Activated naive CD8-positive, alpha-beta T cell (primary cell): ENCODE measurements at regions not wholly inside any gene's neighbourhood (a gene's known extent, or its start where the extent isn't known, plus 50 kb on each side); places are given as distances from the start of the nearest gene placed in this dataset.

ENCODE experiments used
- H3K27ac Mint-ChIP-seq: one replicate; pipeline ENCODE4 v1.8.0; 2021; ENCODE audit warnings: mixed read lengths
- H3K27me3 Mint-ChIP-seq: one replicate; pipeline ENCODE4 v1.8.0; 2021; ENCODE audit warnings: mixed read lengths
- H3K36me3 Mint-ChIP-seq: one replicate; pipeline ENCODE4 v1.8.0; 2021; ENCODE audit warnings: mixed read lengths
- H3K4me1 Mint-ChIP-seq: one replicate; pipeline ENCODE4 v1.8.0; 2021; ENCODE audit warnings: low read depth, mixed read lengths
- H3K4me3 Mint-ChIP-seq: one replicate; pipeline ENCODE4 v1.8.0; 2021; ENCODE audit warnings: mild to moderate bottlenecking, mixed read lengths
- H3K9me3 Mint-ChIP-seq: one replicate; pipeline ENCODE4 v1.8.0; 2021; ENCODE audit warnings: low read depth, mixed read lengths

DNA sequence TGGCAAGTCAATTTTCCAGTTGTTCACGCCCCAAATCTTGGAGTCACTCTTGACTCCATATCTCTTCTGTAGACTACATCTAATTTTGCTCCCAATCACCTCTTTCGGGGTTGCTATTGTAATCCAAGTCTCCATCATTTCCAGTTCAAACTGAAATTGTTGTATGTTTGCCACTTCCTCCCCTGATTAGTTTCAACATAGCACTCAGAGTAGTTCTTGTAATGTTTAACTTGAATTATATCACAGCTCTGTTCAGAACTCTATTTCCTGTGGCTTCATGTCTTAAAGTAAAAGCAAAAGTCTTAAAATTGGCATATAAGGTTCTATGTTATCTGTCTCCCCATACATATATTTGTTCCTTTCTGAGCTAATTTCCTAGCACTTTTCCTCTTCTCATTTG is 348.5 kb upstream of the RIOK2 start:
- H3K4me3 Mint-ChIP-seq: no peak overlapping the region
- no peak overlapping the region for H3K27ac Mint-ChIP-seq
- H3K36me3 Mint-ChIP-seq: no peaks in the 10 kb centered on the region
- H3K9me3 Mint-ChIP-seq: no peaks in the 10 kb centered on the region
- peaks cover 2% of the 10 kb centered on the region for H3K4me1 Mint-ChIP-seq
- H3K27me3 Mint-ChIP-seq: no peaks in the 10 kb centered on the region

DNA sequence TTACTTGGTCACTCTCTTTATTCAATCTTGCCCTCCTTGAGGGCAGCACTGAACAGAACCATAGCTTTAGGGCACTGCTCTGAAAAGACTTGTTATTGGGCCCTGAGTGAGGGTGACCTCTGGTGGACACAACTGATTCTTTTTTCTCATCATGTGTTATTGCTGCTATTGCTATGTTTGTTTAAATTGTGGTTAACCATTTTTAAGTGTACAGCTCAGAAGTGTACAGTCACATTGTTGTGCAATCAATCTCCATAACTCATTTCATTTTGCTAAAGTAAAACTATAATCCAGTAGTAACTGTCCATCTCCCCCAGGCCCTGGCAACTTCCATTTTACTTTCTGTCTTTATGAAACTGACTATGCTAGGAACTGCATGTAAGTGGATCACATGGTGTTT is 351.1 kb upstream of the RIOK2 start:
- Mint-ChIP-seq H3K9me3 (no peaks in the 10 kb centered on the region), H3K4me3 (no peak overlapping the region), H3K27ac (no peak overlapping the region), H3K36me3 (no peaks in the 10 kb centered on the region), H3K4me1 (peaks cover 2% of the 10 kb centered on the region), H3K27me3 (no peaks in the 10 kb centered on the region)

- H3K4me3 Mint-ChIP-seq: no peak overlapping the region
- no peaks in the 10 kb centered on the region for H3K36me3 Mint-ChIP-seq
- no peaks in the 10 kb centered on the region for H3K9me3 Mint-ChIP-seq
- no peak overlapping the region for H3K27ac Mint-ChIP-seq
- peaks cover 2% of the 10 kb centered on the region for H3K4me1 Mint-ChIP-seq
- H3K27me3 Mint-ChIP-seq: no peaks in the 10 kb centered on the region
These were observed 353.6 kb upstream of the RIOK2 start for GRCh38 chr5:97536683-97537082.

DNA sequence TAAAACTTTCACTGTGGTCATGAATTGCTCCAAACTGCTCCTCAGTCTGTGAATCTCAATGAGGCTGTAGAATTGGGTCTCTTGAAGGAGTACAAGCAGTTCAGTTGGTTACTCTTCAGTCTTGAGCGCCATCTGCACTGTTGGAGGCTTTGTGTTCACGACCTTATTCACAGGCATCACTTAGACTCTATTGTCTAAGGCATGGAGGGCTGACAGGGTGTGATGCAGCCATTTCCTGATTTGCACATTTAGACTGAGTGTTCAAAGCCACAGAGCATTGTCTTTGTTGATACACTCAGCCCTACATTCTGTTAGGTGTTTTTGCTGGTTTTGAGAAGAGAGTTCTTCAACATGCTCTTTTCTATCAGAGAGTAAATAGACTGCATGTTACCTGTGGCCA is 355.9 kb upstream of the RIOK2 start:
- H3K9me3 Mint-ChIP-seq: no peaks in the 10 kb centered on the region
- H3K36me3 Mint-ChIP-seq: no peaks in the 10 kb centered on the region
- H3K27ac Mint-ChIP-seq: no peak overlapping the region
- peaks cover 2% of the 10 kb centered on the region for H3K4me1 Mint-ChIP-seq
- H3K27me3 Mint-ChIP-seq: no peaks in the 10 kb centered on the region
- no peak overlapping the region for H3K4me3 Mint-ChIP-seq

DNA sequence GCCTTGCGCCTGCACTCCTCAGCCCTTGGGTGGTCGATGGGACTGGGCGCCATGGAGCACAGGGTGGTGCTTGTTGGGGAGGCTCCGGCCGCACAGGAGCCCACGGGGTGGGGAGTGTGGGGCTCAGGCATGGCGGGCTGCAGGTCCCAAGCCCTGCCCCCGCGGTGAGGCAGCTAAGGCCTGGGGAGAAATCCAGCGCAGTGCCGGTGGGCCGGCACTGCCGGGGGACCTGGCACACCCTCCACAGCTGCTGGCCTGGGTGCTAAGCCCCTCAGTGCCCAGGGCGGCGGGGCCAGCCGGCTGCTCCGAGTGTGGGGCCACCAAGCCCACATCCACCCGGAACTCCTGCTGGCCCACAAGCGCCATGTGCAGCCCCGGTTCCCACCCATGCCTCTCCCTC is 358.8 kb upstream of the RIOK2 start:
- no peak overlapping the region for H3K4me3 Mint-ChIP-seq
- no peaks in the 10 kb centered on the region for H3K36me3 Mint-ChIP-seq
- no peak overlapping the region for H3K27ac Mint-ChIP-seq
- no peaks in the 10 kb centered on the region for H3K9me3 Mint-ChIP-seq
- H3K27me3 Mint-ChIP-seq: no peaks in the 10 kb centered on the region
- peaks cover 3% of the 10 kb centered on the region for H3K4me1 Mint-ChIP-seq

DNA sequence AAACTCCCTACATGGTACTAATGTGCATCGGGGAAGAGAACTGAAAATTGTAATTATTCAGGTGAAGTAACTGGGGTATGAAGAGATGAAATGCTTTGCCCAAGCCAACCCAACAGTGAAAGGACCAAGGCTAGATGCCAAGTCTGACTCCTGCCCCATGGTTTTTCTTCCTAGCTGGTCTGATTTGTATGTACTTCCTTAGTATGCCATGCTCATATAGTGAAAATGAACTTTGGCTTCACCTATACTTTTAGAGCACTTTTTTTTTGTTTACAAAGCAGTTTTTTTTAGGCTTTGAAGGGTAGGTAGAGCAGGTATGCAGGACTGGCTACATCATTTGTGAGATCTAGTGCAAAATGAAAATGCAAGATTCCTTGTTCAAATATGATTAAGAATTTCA is 359.4 kb upstream of the RIOK2 start:
- Mint-ChIP-seq H3K36me3 (no peaks in the 10 kb centered on the region), H3K9me3 (no peaks in the 10 kb centered on the region), H3K4me1 (peaks cover 7% of the 10 kb centered on the region), H3K27me3 (no peaks in the 10 kb centered on the region), H3K27ac (no peak overlapping the region), H3K4me3 (no peak overlapping the region)

DNA sequence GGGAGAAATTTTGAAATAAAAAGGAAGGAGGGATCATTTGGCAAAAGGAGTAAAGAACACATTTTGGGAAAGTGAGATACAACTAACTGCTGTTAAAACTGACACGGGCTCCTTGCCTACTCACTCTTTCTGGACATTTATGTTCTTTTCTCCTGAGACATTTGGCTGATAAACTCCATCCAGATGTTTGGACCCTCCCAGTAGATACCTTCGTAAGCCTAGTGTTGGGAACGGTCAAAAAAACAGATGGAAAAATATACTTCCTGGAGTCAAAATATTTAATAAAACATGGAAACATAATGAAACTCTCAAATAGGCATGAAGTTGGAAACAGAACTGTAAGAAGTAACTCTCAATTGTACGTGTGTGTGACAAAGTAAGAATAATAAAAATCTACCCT is 360.1 kb upstream of the RIOK2 start:
- H3K9me3 Mint-ChIP-seq: no peaks in the 10 kb centered on the region
- H3K4me1 Mint-ChIP-seq: peaks cover 14% of the 10 kb centered on the region
- no peak overlapping the region for H3K4me3 Mint-ChIP-seq
- H3K36me3 Mint-ChIP-seq: no peaks in the 10 kb centered on the region
- no peaks in the 10 kb centered on the region for H3K27me3 Mint-ChIP-seq
- no peak overlapping the region for H3K27ac Mint-ChIP-seq

DNA sequence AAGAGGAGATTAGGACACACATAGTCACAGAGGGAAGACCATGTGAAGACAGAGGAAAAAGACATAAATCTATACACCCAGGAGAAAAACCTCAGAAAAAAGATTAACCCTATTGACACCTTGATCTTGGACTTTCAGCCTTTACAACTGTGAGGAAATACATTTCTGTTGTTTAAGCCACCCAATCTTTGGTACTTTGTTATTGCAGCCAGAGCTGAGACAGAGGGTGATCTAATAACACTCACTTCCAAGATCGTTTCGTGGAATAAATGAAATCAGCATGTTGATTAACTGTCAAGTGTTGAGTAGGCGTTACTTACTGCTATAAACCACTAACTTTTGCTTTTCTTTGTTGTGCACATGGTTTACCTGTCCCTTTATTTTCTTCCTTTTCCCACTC is 361.2 kb upstream of the RIOK2 start:
- H3K36me3 Mint-ChIP-seq: no peaks in the 10 kb centered on the region
- no peaks in the 10 kb centered on the region for H3K9me3 Mint-ChIP-seq
- peaks cover 22% of the 10 kb centered on the region for H3K4me1 Mint-ChIP-seq
- no peak overlapping the region for H3K27ac Mint-ChIP-seq
- H3K4me3 Mint-ChIP-seq: no peak overlapping the region
- H3K27me3 Mint-ChIP-seq: no peaks in the 10 kb centered on the region

GRCh38 chr5:97544678-97545077 is 361.6 kb upstream of the RIOK2 start:
- no peaks in the 10 kb centered on the region for H3K36me3 Mint-ChIP-seq
- peaks cover 22% of the 10 kb centered on the region for H3K4me1 Mint-ChIP-seq
- no peak overlapping the region for H3K4me3 Mint-ChIP-seq
- no peaks in the 10 kb centered on the region for H3K9me3 Mint-ChIP-seq
- H3K27me3 Mint-ChIP-seq: no peaks in the 10 kb centered on the region
- H3K27ac Mint-ChIP-seq: no peak overlapping the region

GRCh38 chr5:97545446-97545845 is 362.4 kb upstream of the RIOK2 start:
- H3K9me3 Mint-ChIP-seq: no peaks in the 10 kb centered on the region
- no peaks in the 10 kb centered on the region for H3K27me3 Mint-ChIP-seq
- no peak overlapping the region for H3K27ac Mint-ChIP-seq
- H3K4me1 Mint-ChIP-seq: peaks cover 29% of the 10 kb centered on the region
- no peaks in the 10 kb centered on the region for H3K36me3 Mint-ChIP-seq
- H3K4me3 Mint-ChIP-seq: no peak overlapping the region

GRCh38 chr5:97545886-97546535 is 363.0 kb upstream of the RIOK2 start:
- Mint-ChIP-seq H3K27me3 (no peaks in the 10 kb centered on the region), H3K4me3 (no peak overlapping the region), H3K4me1 (peaks cover 35% of the 10 kb centered on the region), H3K36me3 (no peaks in the 10 kb centered on the region), H3K9me3 (no peaks in the 10 kb centered on the region), H3K27ac (no peak overlapping the region)

GRCh38 chr5:97547430-97547829 is 364.4 kb upstream of the RIOK2 start:
- no peaks in the 10 kb centered on the region for H3K27me3 Mint-ChIP-seq
- peak overlapping the region; percentile 46 for H3K27ac Mint-ChIP-seq
- H3K36me3 Mint-ChIP-seq: no peaks in the 10 kb centered on the region
- no peaks in the 10 kb centered on the region for H3K9me3 Mint-ChIP-seq
- peaks cover 35% of the 10 kb centered on the region for H3K4me1 Mint-ChIP-seq
- H3K4me3 Mint-ChIP-seq: peak overlapping the region; percentile 32

- H3K27ac Mint-ChIP-seq: peak overlapping the region; percentile 46
- H3K4me3 Mint-ChIP-seq: peak overlapping the region; percentile 32
- no peaks in the 10 kb centered on the region for H3K36me3 Mint-ChIP-seq
- H3K4me1 Mint-ChIP-seq: peaks cover 35% of the 10 kb centered on the region
- no peaks in the 10 kb centered on the region for H3K27me3 Mint-ChIP-seq
- H3K9me3 Mint-ChIP-seq: no peaks in the 10 kb centered on the region
These were observed 365.1 kb upstream of the RIOK2 start for GRCh38 chr5:97547999-97548738.

- Mint-ChIP-seq H3K36me3 (no peaks in the 10 kb centered on the region), H3K4me3 (peak overlapping the region; percentile 4), H3K27me3 (no peaks in the 10 kb centered on the region), H3K4me1 (peaks cover 35% of the 10 kb centered on the region), H3K9me3 (no peaks in the 10 kb centered on the region), H3K27ac (peak overlapping the region; percentile 22)
These were observed 365.7 kb upstream of the RIOK2 start for GRCh38 chr5:97548739-97549080.

DNA sequence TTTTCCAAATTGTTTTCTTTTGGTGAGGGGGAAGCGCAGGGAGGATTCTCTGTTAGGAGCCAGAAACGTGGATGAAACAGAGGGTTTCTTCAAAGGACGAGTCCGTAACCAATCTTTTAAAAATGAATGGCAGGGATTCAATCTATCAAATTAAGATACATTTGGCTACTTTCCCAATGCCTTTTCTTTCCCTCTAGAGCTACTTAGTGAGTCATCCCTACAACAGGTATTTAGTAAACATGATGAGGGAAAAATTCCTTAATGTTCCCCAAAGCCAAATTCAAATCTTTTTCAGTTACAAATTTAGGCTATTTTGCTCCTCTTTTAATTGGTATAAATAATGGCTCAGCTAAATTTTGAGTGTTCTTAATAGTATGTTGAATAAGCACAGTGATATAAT is 366.4 kb upstream of the RIOK2 start:
- Mint-ChIP-seq H3K27me3 (no peaks in the 10 kb centered on the region), H3K4me1 (peaks cover 35% of the 10 kb centered on the region), H3K4me3 (no peak overlapping the region), H3K36me3 (no peaks in the 10 kb centered on the region), H3K27ac (no peak overlapping the region), H3K9me3 (no peaks in the 10 kb centered on the region)

GRCh38 chr5:97550164-97550563 is 367.1 kb upstream of the RIOK2 start:
- Mint-ChIP-seq H3K4me1 (peaks cover 32% of the 10 kb centered on the region), H3K36me3 (no peaks in the 10 kb centered on the region), H3K4me3 (no peak overlapping the region), H3K27ac (no peak overlapping the region), H3K9me3 (no peaks in the 10 kb centered on the region), H3K27me3 (no peaks in the 10 kb centered on the region)
